HEK293 (cell line): ENCODE measurements at regions not wholly inside any gene's neighbourhood (a gene's known extent, or its start where the extent isn't known, plus 50 kb on each side); places are given as distances from the start of the nearest gene placed in this dataset.
A peak's percentile ranks its signal among the peaks of the same experiment; 100 is the strongest.

Experiments used
- CTCF ChIA-PET: fragments of 350-600 bp; formaldehyde crosslinking; extraction: SDS; loops from one replicate; lab custom pipeline; 2021; ENCODE audit warnings: antibody characterized with exemption; lab: Yijun Ruan, JAX
- POLR2A ChIA-PET: fragments of 300-600 bp; formaldehyde crosslinking; extraction: SDS; loops from one replicate; lab custom pipeline; 2020; ENCODE audit warnings: antibody characterized with exemption, inconsistent platforms; lab: Yijun Ruan, JAX
- H3K27ac ChIP-seq: fragments of 200-500 bp; sonication (Bioruptor generic); 2 replicates; pipeline ENCODE4 v1.5.1; 2014; ENCODE audit warnings: low read depth, low read length, control low read depth, inconsistent platforms; ENCODE audit errors: extremely low read depth
- H3K36me3 ChIP-seq, 2 experiments: fragments of 200-500 bp in 1 of 2; sonication (Bioruptor generic) in 1 of 2; 1 replicate in 1 of 2; 2 replicates in 1 of 2; pipeline ENCODE4 v1.5.1; 2014 to 2017; ENCODE audit warnings: inconsistent platforms in 2 of 2, low read length in 2 of 2; ENCODE audit not compliant: control insufficient read depth in 2 of 2, insufficient read depth in 1 of 2
- H3K4me1 ChIP-seq: fragments of 200-500 bp; sonication (Bioruptor generic); 2 replicates; pipeline ENCODE4 v1.5.1; 2014; ENCODE audit warnings: mild to moderate bottlenecking, low read length, inconsistent platforms; ENCODE audit not compliant: control insufficient read depth, insufficient read depth
- H3K4me3 ChIP-seq: 2 replicates; pipeline ENCODE4 v1.5.1; 2011; ENCODE audit warnings: low read depth, mild to moderate bottlenecking, control low read depth, low read length, moderate library complexity
- H3K9me3 ChIP-seq: fragments of 200-500 bp; sonication (Bioruptor generic); 2 replicates; pipeline ENCODE4 v1.5.1; 2014; ENCODE audit warnings: low read depth, low read length, inconsistent platforms; ENCODE audit not compliant: control insufficient read depth, insufficient read depth
- BCL11A ChIP-seq: fragments of 450-650 bp; formaldehyde crosslinking; IDR thresholded peaks from 2 replicates; pipeline ENCODE4 v1.5.1; 2016; ENCODE audit warnings: low read depth, missing biosample characterization, missing genetic modification characterization
- CTCF ChIP-seq: fragments of 450-650 bp; formaldehyde crosslinking; IDR thresholded peaks from 2 replicates; pipeline ENCODE4 v1.5.1; 2016; ENCODE audit warnings: missing biosample characterization, missing genetic modification characterization
- HOXC10 ChIP-seq: sonication (generic); formaldehyde crosslinking; IDR thresholded peaks from 2 replicates; pipeline ENCODE4 v1.8.1; 2023; ENCODE audit warnings: mild to moderate bottlenecking, missing genetic modification reagents
- KLF1 ChIP-seq: fragments of 450-650 bp; formaldehyde crosslinking; IDR thresholded peaks from 2 replicates; pipeline ENCODE4 v1.5.1; 2016; ENCODE audit warnings: missing biosample characterization, missing genetic modification characterization
- KLF7 ChIP-seq: fragments of 450-650 bp; formaldehyde crosslinking; IDR thresholded peaks from 2 replicates; pipeline ENCODE4 v1.5.1; 2016; ENCODE audit warnings: missing biosample characterization, missing genetic modification characterization, borderline replicate concordance
- MYNN ChIP-seq: fragments of 450-650 bp; formaldehyde crosslinking; IDR thresholded peaks from 2 replicates; pipeline ENCODE4 v1.5.1; 2016; ENCODE audit warnings: missing biosample characterization, missing genetic modification characterization, borderline replicate concordance
- RBAK ChIP-seq: fragments of 450-650 bp; formaldehyde crosslinking; IDR thresholded peaks from 2 replicates; pipeline ENCODE4 v1.5.1; 2016; ENCODE audit warnings: missing biosample characterization, missing genetic modification characterization
- SP2 ChIP-seq: fragments of 450-650 bp; formaldehyde crosslinking; IDR thresholded peaks from 2 replicates; pipeline ENCODE4 v1.5.1; 2016; ENCODE audit warnings: missing biosample characterization, missing genetic modification characterization
- WT1 ChIP-seq: fragments of 450-650 bp; formaldehyde crosslinking; IDR thresholded peaks from 2 replicates; pipeline ENCODE4 v1.5.1; 2016; ENCODE audit warnings: missing biosample characterization, missing genetic modification characterization
- ZBTB17 ChIP-seq: fragments of 450-650 bp; formaldehyde crosslinking; IDR thresholded peaks from 2 replicates; pipeline ENCODE4 v1.5.1; 2016; ENCODE audit warnings: missing biosample characterization, missing genetic modification characterization
- ZNF140 ChIP-seq: fragments of 450-650 bp; formaldehyde crosslinking; IDR thresholded peaks from 2 replicates; pipeline ENCODE4 v1.5.1; 2016; ENCODE audit warnings: missing biosample characterization, missing genetic modification characterization
- ZNF202 ChIP-seq: fragments of 450-650 bp; formaldehyde crosslinking; IDR thresholded peaks from 2 replicates; pipeline ENCODE4 v1.5.1; 2016; ENCODE audit warnings: missing biosample characterization, missing genetic modification characterization, borderline replicate concordance
- ZNF214 ChIP-seq: fragments of 450-650 bp; formaldehyde crosslinking; IDR thresholded peaks from 2 replicates; pipeline ENCODE4 v1.5.1; 2017; ENCODE audit warnings: missing biosample characterization, mild to moderate bottlenecking, missing genetic modification characterization, borderline replicate concordance
- ZNF311 ChIP-seq: fragments of 450-650 bp; formaldehyde crosslinking; IDR thresholded peaks from 2 replicates; pipeline ENCODE4 v1.5.1; 2017; ENCODE audit warnings: missing biosample characterization, missing genetic modification characterization, borderline replicate concordance
- ZNF350 ChIP-seq: fragments of 450-650 bp; formaldehyde crosslinking; IDR thresholded peaks from 2 replicates; pipeline ENCODE4 v1.5.0; 2017; ENCODE audit warnings: missing biosample characterization, mild to moderate bottlenecking, missing genetic modification characterization
- ZNF37A ChIP-seq: fragments of 450-650 bp; IDR thresholded peaks from 2 replicates; pipeline ENCODE4 v1.5.1; 2018; ENCODE audit warnings: missing biosample characterization, missing genetic modification characterization
- ZNF544 ChIP-seq: fragments of 450-650 bp; formaldehyde crosslinking; IDR thresholded peaks from 2 replicates; pipeline ENCODE4 v1.5.0; 2017; ENCODE audit warnings: missing biosample characterization, missing genetic modification characterization
- ZNF549 ChIP-seq: fragments of 450-650 bp; IDR thresholded peaks from 2 replicates; pipeline ENCODE4 v1.5.1; 2018; ENCODE audit warnings: missing biosample characterization, missing genetic modification characterization, mild to moderate bottlenecking, inconsistent platforms, moderate library complexity
- ZNF555 ChIP-seq: fragments of 450-650 bp; formaldehyde crosslinking; conservative IDR thresholded peaks from 2 replicates; pipeline ENCODE4 v1.5.1; 2017; ENCODE audit warnings: missing biosample characterization, mild to moderate bottlenecking, missing genetic modification characterization, inconsistent platforms
- ZNF596 ChIP-seq: fragments of 450-650 bp; IDR thresholded peaks from 2 replicates; pipeline ENCODE4 v1.5.0; 2018; ENCODE audit warnings: missing biosample characterization, mild to moderate bottlenecking, missing genetic modification characterization, moderate library complexity
- ZNF629 ChIP-seq: fragments of 450-650 bp; formaldehyde crosslinking; IDR thresholded peaks from 2 replicates; pipeline ENCODE4 v1.5.1; 2017; ENCODE audit warnings: missing biosample characterization, missing genetic modification characterization
- ZNF660 ChIP-seq: fragments of 450-650 bp; IDR thresholded peaks from 2 replicates; pipeline ENCODE4 v1.5.1; 2018; ENCODE audit warnings: missing biosample characterization, mild to moderate bottlenecking, missing genetic modification characterization
- ZNF670 ChIP-seq: fragments of 450-650 bp; formaldehyde crosslinking; IDR thresholded peaks from 2 replicates; pipeline ENCODE4 v1.5.1; 2016; ENCODE audit warnings: missing biosample characterization, missing genetic modification characterization, low read depth
- ZNF792 ChIP-seq: fragments of 450-650 bp; formaldehyde crosslinking; IDR thresholded peaks from 2 replicates; pipeline ENCODE4 v1.5.1; 2016; ENCODE audit warnings: missing biosample characterization, missing genetic modification characterization
- ZNF830 ChIP-seq: fragments of 450-650 bp; IDR thresholded peaks from 2 replicates; pipeline ENCODE4 v1.5.0; 2018; ENCODE audit warnings: missing biosample characterization, missing genetic modification characterization, low read depth, mild to moderate bottlenecking, moderate library complexity
- TF ChIP-seq, protein P1 (sequence below): fragments of 450-650 bp; formaldehyde crosslinking; IDR thresholded peaks from 2 replicates; pipeline ENCODE4 v1.5.1; 2016; ENCODE audit warnings: missing biosample characterization, missing genetic modification characterization

- POLR2A ChIA-PET = no interaction called here
- Histone ChIP-seq H3K27ac (no peak overlapping the region), H3K4me3 (no peak overlapping the region), H3K9me3 (no peaks in the 10 kb centered on the region), H3K36me3 (no peaks in the 10 kb centered on the region), H3K4me1 (no peaks in the 10 kb centered on the region)
- CTCF ChIA-PET = no interaction called here
- no peak for TF ChIP-seq ZNF202 (tag by site-specific recombination)
- no peak for TF ChIP-seq RBAK (tag by site-specific recombination)
- peak; percentile 80 for TF ChIP-seq ZNF350
- TF ChIP-seq HOXC10 = no peak
- 0 out of 2 replicates have a peak, but pooled peaks have one; percentile 68 for TF ChIP-seq ZNF830 (tag by site-specific recombination)
- 0 out of 2 replicates have a peak, but pooled peaks have one; percentile 26 for TF ChIP-seq ZNF37A (tag by site-specific recombination)
- TF ChIP-seq ZNF549 (tag by site-specific recombination) = peak; percentile 14; the same call in 1 of the 2 replicates
Measured at GRCh38 chr6:145502416-145502815, 232.9 kb downstream of the EPM2A start.

- TF ChIP-seq BCL11A (tag by site-specific recombination) (no peak), ZNF544 (tag by site-specific recombination) (no peak), ZNF140 (tag by site-specific recombination) (no peak), ZNF660 (tag by site-specific recombination) (no peak)
- H3K27ac ChIP-seq = no peak overlapping the region
- H3K36me3 ChIP-seq = no peaks in the 10 kb centered on the region
- H3K9me3 ChIP-seq = no peaks in the 10 kb centered on the region
- ChIA-PET POLR2A (no interaction called here), CTCF (no interaction called here)
- H3K4me3 ChIP-seq = no peak overlapping the region
- no peaks in the 10 kb centered on the region for H3K4me1 ChIP-seq
Measured at GRCh38 chr6:145506136-145506535, 229.2 kb downstream of the EPM2A start.

- ChIA-PET POLR2A (no interaction called here), CTCF (interaction anchor here (0.6 kb wide), 1 partner anchor 196 kb away, joined by 3 read pairs; no protein-coding TSS in a partner anchor)
- Histone ChIP-seq H3K27ac (no peak overlapping the region), H3K9me3 (no peaks in the 10 kb centered on the region), H3K4me1 (no peaks in the 10 kb centered on the region), H3K4me3 (no peak overlapping the region)
- TF ChIP-seq ZBTB17 (no peak), CTCF (no peak), ZNF555 (tag by site-specific recombination) (no peak), KLF7 (tag by site-specific recombination) (no peak)
- TF ChIP-seq, all 188 proteins: peak for 0
- no peaks in the 10 kb centered on the region for H3K36me3 ChIP-seq
Measured at GRCh38 chr6:145506565-145506964, 228.8 kb downstream of the EPM2A start.

GRCh38 chr6:145507239-145507638 is 228.1 kb downstream of the EPM2A start:
- no peaks in the 10 kb centered on the region for H3K4me1 ChIP-seq
- H3K27ac ChIP-seq = no peak overlapping the region
- H3K4me3 ChIP-seq = no peak overlapping the region
- no peaks in the 10 kb centered on the region for H3K9me3 ChIP-seq
- POLR2A ChIA-PET = no interaction called here
- H3K36me3 ChIP-seq = no peaks in the 10 kb centered on the region
- CTCF ChIA-PET = interaction anchor here (0.6 kb wide), 1 partner anchor 195 kb away, joined by 3 read pairs; no protein-coding TSS in a partner anchor
- no peak for TF ChIP-seq WT1 (tag by site-specific recombination)
- TF ChIP-seq ZNF629 = no peak
- TF ChIP-seq ZNF596 (tag by site-specific recombination) = no peak
- no peak for TF ChIP-seq KLF1 (tag by site-specific recombination)
- no peak for TF ChIP-seq ZNF311 (tag by site-specific recombination)
- TF ChIP-seq ZNF214 (tag by site-specific recombination) = no peak
- no peak for TF ChIP-seq SP2 (tag by site-specific recombination)
- TF ChIP-seq MYNN (tag by site-specific recombination) = no peak
- no peak for TF ChIP-seq ZNF670 (tag by site-specific recombination)
- TF ChIP-seq, protein P1, sequence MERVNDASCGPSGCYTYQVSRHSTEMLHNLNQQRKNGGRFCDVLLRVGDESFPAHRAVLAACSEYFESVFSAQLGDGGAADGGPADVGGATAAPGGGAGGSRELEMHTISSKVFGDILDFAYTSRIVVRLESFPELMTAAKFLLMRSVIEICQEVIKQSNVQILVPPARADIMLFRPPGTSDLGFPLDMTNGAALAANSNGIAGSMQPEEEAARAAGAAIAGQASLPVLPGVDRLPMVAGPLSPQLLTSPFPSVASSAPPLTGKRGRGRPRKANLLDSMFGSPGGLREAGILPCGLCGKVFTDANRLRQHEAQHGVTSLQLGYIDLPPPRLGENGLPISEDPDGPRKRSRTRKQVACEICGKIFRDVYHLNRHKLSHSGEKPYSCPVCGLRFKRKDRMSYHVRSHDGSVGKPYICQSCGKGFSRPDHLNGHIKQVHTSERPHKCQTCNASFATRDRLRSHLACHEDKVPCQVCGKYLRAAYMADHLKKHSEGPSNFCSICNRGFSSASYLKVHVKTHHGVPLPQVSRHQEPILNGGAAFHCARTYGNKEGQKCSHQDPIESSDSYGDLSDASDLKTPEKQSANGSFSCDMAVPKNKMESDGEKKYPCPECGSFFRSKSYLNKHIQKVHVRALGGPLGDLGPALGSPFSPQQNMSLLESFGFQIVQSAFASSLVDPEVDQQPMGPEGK (tag by site-specific recombination) = no peak
- no peak for TF ChIP-seq ZNF792 (tag by site-specific recombination)
